H9 (cell line): ENCODE measurements at regions not wholly inside any gene's neighbourhood (a gene's known extent, or its start where the extent isn't known, plus 50 kb on each side); places are given as distances from the start of the nearest gene placed in this dataset.

ENCODE experiments used
- DNase-seq: peaks from one replicate; pipeline ENCODE4 v3.0.0-alpha.2; 2017
- H2AFZ ChIP-seq: one replicate; pipeline ENCODE4 v1.6.1; 2013; ENCODE audit warnings: mild to moderate bottlenecking, low read length, control low read depth, moderate library complexity
- H2AK5ac ChIP-seq: 2 replicates; pipeline ENCODE4 v1.6.1; 2013; ENCODE audit warnings: low read length, control low read depth, mixed read lengths; ENCODE audit not compliant: insufficient read length
- H2BK120ac ChIP-seq: one replicate; pipeline ENCODE4 v1.6.1; 2013; ENCODE audit warnings: low read depth, mild to moderate bottlenecking, low read length, control low read depth, inconsistent platforms; ENCODE audit not compliant: poor library complexity, severe bottlenecking
- H2BK12ac ChIP-seq: 2 replicates; pipeline ENCODE4 v1.6.1; 2013; ENCODE audit warnings: low read length, control low read depth, mixed read lengths, low read depth; ENCODE audit not compliant: insufficient read length
- H2BK15ac ChIP-seq: 2 replicates; pipeline ENCODE4 v1.6.1; 2013; ENCODE audit warnings: low read depth, low read length, control low read depth
- H2BK20ac ChIP-seq: one replicate; pipeline ENCODE4 v1.6.1; 2013; ENCODE audit warnings: low read depth, mild to moderate bottlenecking, low read length, control low read depth, inconsistent platforms; ENCODE audit not compliant: poor library complexity, severe bottlenecking
- H2BK5ac ChIP-seq: 2 replicates; pipeline ENCODE4 v1.6.1; 2013; ENCODE audit warnings: low read length, control low read depth, mixed read lengths; ENCODE audit not compliant: insufficient read length
- H3K14ac ChIP-seq: 2 replicates; pipeline ENCODE4 v1.6.1; 2013; ENCODE audit warnings: low read length, control low read depth; ENCODE audit not compliant: insufficient read depth
- H3K18ac ChIP-seq: 2 replicates; pipeline ENCODE4 v1.6.1; 2013; ENCODE audit warnings: low read depth, mild to moderate bottlenecking, mixed read lengths, low read length, control low read depth; ENCODE audit not compliant: insufficient read length
- H3K23ac ChIP-seq: 2 replicates; pipeline ENCODE4 v1.6.1; 2013; ENCODE audit warnings: low read length, control low read depth, mixed read lengths, low read depth; ENCODE audit not compliant: insufficient read length
- H3K23me2 ChIP-seq: 2 replicates; pipeline ENCODE4 v1.6.1; 2013; ENCODE audit warnings: low read depth, mild to moderate bottlenecking, mixed read lengths, low read length, control low read depth; ENCODE audit not compliant: insufficient read length, poor library complexity, severe bottlenecking
- H3K27ac ChIP-seq: 2 replicates; pipeline ENCODE4 v1.5.1; 2013; ENCODE audit warnings: low read length, control low read depth, mixed read lengths, low read depth; ENCODE audit not compliant: insufficient read length
- H3K27me3 ChIP-seq: 2 replicates; pipeline ENCODE4 v1.6.1; 2013; ENCODE audit warnings: low read length, control low read depth, inconsistent platforms; ENCODE audit not compliant: insufficient read depth
- H3K4ac ChIP-seq: 2 replicates; pipeline ENCODE4 v1.6.1; 2013; ENCODE audit warnings: low read depth, mild to moderate bottlenecking, control low read depth, inconsistent platforms, low read length, moderate library complexity
- H3K4me1 ChIP-seq: 2 replicates; pipeline ENCODE4 v1.6.1; 2013; ENCODE audit warnings: low read length, control low read depth, inconsistent platforms; ENCODE audit not compliant: insufficient read depth
- H3K4me2 ChIP-seq: 2 replicates; pipeline ENCODE4 v1.6.1; 2013; ENCODE audit warnings: low read length, control low read depth, mixed read lengths; ENCODE audit not compliant: insufficient read length, insufficient read depth
- H3K56ac ChIP-seq: 2 replicates; pipeline ENCODE4 v1.6.1; 2013; ENCODE audit warnings: low read depth, mild to moderate bottlenecking, mixed read lengths, low read length, control low read depth; ENCODE audit not compliant: insufficient read length
- H3K79me1 ChIP-seq: 2 replicates; pipeline ENCODE4 v1.6.1; 2013; ENCODE audit warnings: low read depth, mild to moderate bottlenecking, moderate library complexity, low read length, control low read depth, inconsistent platforms; ENCODE audit not compliant: insufficient read depth, poor library complexity, severe bottlenecking
- H3K79me2 ChIP-seq: 2 replicates; pipeline ENCODE4 v1.6.1; 2013; ENCODE audit warnings: low read length, control low read depth, inconsistent platforms; ENCODE audit not compliant: insufficient read depth
- H3K9ac ChIP-seq: 2 replicates; pipeline ENCODE4 v1.6.1; 2013; ENCODE audit warnings: low read length, control low read depth, mixed read lengths; ENCODE audit not compliant: insufficient read length; ENCODE audit errors: extremely low read depth
- H3K9me3 ChIP-seq: one replicate; pipeline ENCODE4 v1.6.1; 2013; ENCODE audit warnings: low read depth, low read length, inconsistent platforms; ENCODE audit not compliant: control insufficient read depth
- H3T11ph ChIP-seq: one replicate; pipeline ENCODE4 v1.6.1; 2013; ENCODE audit warnings: mild to moderate bottlenecking, low read length, control low read depth, inconsistent platforms
- H4K20me1 ChIP-seq: one replicate; pipeline ENCODE4 v1.6.1; 2013; ENCODE audit not compliant: control insufficient read depth, insufficient read length, insufficient read depth
- H4K5ac ChIP-seq: 2 replicates; pipeline ENCODE4 v1.6.1; 2013; ENCODE audit warnings: low read depth, mild to moderate bottlenecking, mixed read lengths, low read length, control low read depth; ENCODE audit not compliant: insufficient read length
- H4K8ac ChIP-seq: replicated peaks from 2 replicates; pipeline ENCODE4 v1.6.1; 2013; ENCODE audit warnings: low read length, control low read depth, mixed read lengths, low read depth; ENCODE audit not compliant: insufficient read length
- H4K91ac ChIP-seq: 2 replicates; pipeline ENCODE4 v1.6.1; 2013; ENCODE audit warnings: low read depth, mild to moderate bottlenecking, moderate library complexity, mixed read lengths, low read length, control low read depth; ENCODE audit not compliant: insufficient read length
- H3K27ac Mint-ChIP-seq, 3 experiments: 2 replicates in 2 of 3; 3 replicates in 1 of 3; pipeline ENCODE4 v1.8.0; 2020 to 2021; ENCODE audit warnings: mixed read lengths in 3 of 3, mild to moderate bottlenecking in 1 of 3, moderate library complexity in 1 of 3
- H3K27me3 Mint-ChIP-seq: 2 replicates; pipeline ENCODE4 v1.8.0; 2021; ENCODE audit warnings: low read depth, mild to moderate bottlenecking, moderate library complexity, mixed read lengths
- H3K36me3 Mint-ChIP-seq, 3 experiments: 2 replicates in 2 of 3; 3 replicates in 1 of 3; pipeline ENCODE4 v1.8.0; 2020 to 2021; ENCODE audit warnings: low read depth in 3 of 3, mixed read lengths in 3 of 3; ENCODE audit not compliant: insufficient read depth in 1 of 3
- H3K4me1 Mint-ChIP-seq, 2 experiments: 2 replicates each; pipeline ENCODE4 v1.8.0; 2020; ENCODE audit warnings: mixed read lengths in 2 of 2
- H3K4me3 Mint-ChIP-seq, 2 experiments: 2 replicates in 1 of 2; 3 replicates in 1 of 2; pipeline ENCODE4 v1.8.0; 2020 to 2021; ENCODE audit warnings: mild to moderate bottlenecking in 2 of 2, mixed read lengths in 2 of 2, moderate library complexity in 1 of 2
- H3K9me3 Mint-ChIP-seq, 2 experiments: 2 replicates in 1 of 2; 3 replicates in 1 of 2; pipeline ENCODE4 v1.8.0; 2020; ENCODE audit warnings: mild to moderate bottlenecking in 2 of 2, mixed read lengths in 2 of 2, moderate library complexity in 1 of 2
- CTCF ChIP-seq: fragments of 200-600 bp; sonication (generic); conservative IDR thresholded peaks from 3 replicates; pipeline ENCODE4 v1.8.0; 2021; ENCODE audit warnings: antibody characterized with exemption, mild to moderate bottlenecking
- WGBS: extraction: QIAGEN DNeasy Blood & Tissue Kit; methylation state at CpG from one replicate; pipeline ENCODE4 v1.1.7; 2013; ENCODE audit warnings: missing lambda C conversion rate, low lambda C conversion rate, mixed read lengths; ENCODE audit not compliant: insufficient read length; ENCODE audit errors: extremely low coverage; 5-methylcytosine and 5-hydroxymethylcytosine counted together

- Histone ChIP-seq H4K8ac (no peak overlapping the region), H2AFZ (no peak overlapping the region), H2BK20ac (no peak overlapping the region), H3K23me2 (no peaks in the 10 kb centered on the region), H3K4ac (no peak overlapping the region), H3K27ac (no peak overlapping the region), H3K18ac (no peak overlapping the region), H3T11ph (no peak overlapping the region), H2BK15ac (no peak overlapping the region), H3K23ac (no peak overlapping the region), H3K79me2 (no peaks in the 10 kb centered on the region), H3K4me2 (no peak overlapping the region), H2AK5ac (no peak overlapping the region), H3K9ac (no peak overlapping the region), H4K91ac (no peak overlapping the region), H4K5ac (no peak overlapping the region), H3K14ac (no peak overlapping the region), H4K20me1 (no peaks in the 10 kb centered on the region), H3K56ac (no peak overlapping the region), H2BK120ac (no peak overlapping the region), H3K4me1 (no peaks in the 10 kb centered on the region), H2BK12ac (no peak overlapping the region), H3K27me3 (no peaks in the 10 kb centered on the region), H3K79me1 (no peaks in the 10 kb centered on the region), H2BK5ac (no peak overlapping the region), H3K9me3 (no peaks in the 10 kb centered on the region)
- Mint-ChIP-seq H3K4me1 (peaks cover 5 to 11% of the 10 kb centered on the region in 2 experiments), H3K27me3 (no peaks in the 10 kb centered on the region), H3K9me3 (no peaks in the 10 kb centered on the region; a peak in 1 of 5 replicates), H3K4me3 (no peak overlapping the region), H3K36me3 (no peaks in the 10 kb centered on the region; a peak in 1 of 7 replicates), H3K27ac (no peak overlapping the region)
- no CpG with 5 or more reads among the region's 1 CpG for WGBS
- DNase-seq: no peak
- no peak for TF ChIP-seq CTCF
Observed at GRCh38 chr12:89215196-89215595, 137.1 kb downstream of the DUSP6 start.
